Heart left ventricle (tissue), 13 donors: ENCODE measurements at regions not wholly inside any gene's neighbourhood (a gene's known extent, or its start where the extent isn't known, plus 50 kb on each side); places are given as distances from the start of the nearest gene placed in this dataset.

Experiments used
- POLR2A ChIP-seq, 2 donors: fragments of 450-650 bp; IDR thresholded peaks; one replicate each; pipeline ENCODE4 v1.6.1; 2017; ENCODE audit warnings: antibody characterized with exemption in 2 of 2, mild to moderate bottlenecking in 2 of 2, moderate library complexity in 2 of 2
- TF ChIP-seq, protein P1 (sequence below), 12 donors: fragments of 200-600 bp; sonication (generic) in 4 of 12; IDR thresholded peaks; one replicate each; pipeline versions ENCODE4 v1.5.0 to v1.8.0; 2018 to 2022; ENCODE audit warnings: antibody characterized with exemption in 12 of 12, mild to moderate bottlenecking in 5 of 12
- donor health status: ischemic (EF 13 %, LVEDD 7.1; RV severe dilation, severe dysfunction).
- donor health status: DM: no; HTN: yes; CAD: no.
- donor health status: DM: no; HTN: no; CAD: no.
- donor health status: ischemic (EF 25% LVEDD 6.9; RV normal size, moderate dysfunction).
- donor health status: ischemic (EF 25% LVEDD 5.7; RV mildly dilated, moderate dysfunction).
- donor health status: ischemic (EF 35%, LVEDD 5.7; RV mildly dilated, moderate dysfunction).
- donor health status: nonischemic (EF 11% LVEDD 7.7; RV severe dilation, severe dysfunction).
- donor health status: DM: yes; HTN: yes; CAD: no.
- donor health status: PGD.
- donor health status: ischemic (EF 29% LVEDD 5.4; RV normal size, mild dysfunction).
- donor health status: nonischemic (EF 23%, LVEDD 6.1; RV moderate dilation, normal function).

- TF ChIP-seq, protein P1, sequence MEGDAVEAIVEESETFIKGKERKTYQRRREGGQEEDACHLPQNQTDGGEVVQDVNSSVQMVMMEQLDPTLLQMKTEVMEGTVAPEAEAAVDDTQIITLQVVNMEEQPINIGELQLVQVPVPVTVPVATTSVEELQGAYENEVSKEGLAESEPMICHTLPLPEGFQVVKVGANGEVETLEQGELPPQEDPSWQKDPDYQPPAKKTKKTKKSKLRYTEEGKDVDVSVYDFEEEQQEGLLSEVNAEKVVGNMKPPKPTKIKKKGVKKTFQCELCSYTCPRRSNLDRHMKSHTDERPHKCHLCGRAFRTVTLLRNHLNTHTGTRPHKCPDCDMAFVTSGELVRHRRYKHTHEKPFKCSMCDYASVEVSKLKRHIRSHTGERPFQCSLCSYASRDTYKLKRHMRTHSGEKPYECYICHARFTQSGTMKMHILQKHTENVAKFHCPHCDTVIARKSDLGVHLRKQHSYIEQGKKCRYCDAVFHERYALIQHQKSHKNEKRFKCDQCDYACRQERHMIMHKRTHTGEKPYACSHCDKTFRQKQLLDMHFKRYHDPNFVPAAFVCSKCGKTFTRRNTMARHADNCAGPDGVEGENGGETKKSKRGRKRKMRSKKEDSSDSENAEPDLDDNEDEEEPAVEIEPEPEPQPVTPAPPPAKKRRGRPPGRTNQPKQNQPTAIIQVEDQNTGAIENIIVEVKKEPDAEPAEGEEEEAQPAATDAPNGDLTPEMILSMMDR (IDR thresholded peaks at IDR 0.05) = no peak
- TF ChIP-seq POLR2A (IDR thresholded peaks at IDR 0.05) = no peak
Observed at GRCh38 chr5:32951878-32952277, 240.8 kb downstream of the NPR3 start.
